ENCODE measurements at regions not wholly inside any gene's neighbourhood (a gene's known extent, or its start where the extent isn't known, plus 50 kb on each side); places are given as distances from the start of the nearest gene placed in this dataset.

GRCh38 chr6:163804991-163805390 is 390.5 kb downstream of the QKI start:
- TF ChIP-seq, protein P1, sequence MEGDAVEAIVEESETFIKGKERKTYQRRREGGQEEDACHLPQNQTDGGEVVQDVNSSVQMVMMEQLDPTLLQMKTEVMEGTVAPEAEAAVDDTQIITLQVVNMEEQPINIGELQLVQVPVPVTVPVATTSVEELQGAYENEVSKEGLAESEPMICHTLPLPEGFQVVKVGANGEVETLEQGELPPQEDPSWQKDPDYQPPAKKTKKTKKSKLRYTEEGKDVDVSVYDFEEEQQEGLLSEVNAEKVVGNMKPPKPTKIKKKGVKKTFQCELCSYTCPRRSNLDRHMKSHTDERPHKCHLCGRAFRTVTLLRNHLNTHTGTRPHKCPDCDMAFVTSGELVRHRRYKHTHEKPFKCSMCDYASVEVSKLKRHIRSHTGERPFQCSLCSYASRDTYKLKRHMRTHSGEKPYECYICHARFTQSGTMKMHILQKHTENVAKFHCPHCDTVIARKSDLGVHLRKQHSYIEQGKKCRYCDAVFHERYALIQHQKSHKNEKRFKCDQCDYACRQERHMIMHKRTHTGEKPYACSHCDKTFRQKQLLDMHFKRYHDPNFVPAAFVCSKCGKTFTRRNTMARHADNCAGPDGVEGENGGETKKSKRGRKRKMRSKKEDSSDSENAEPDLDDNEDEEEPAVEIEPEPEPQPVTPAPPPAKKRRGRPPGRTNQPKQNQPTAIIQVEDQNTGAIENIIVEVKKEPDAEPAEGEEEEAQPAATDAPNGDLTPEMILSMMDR (conservative IDR thresholded peaks at IDR 0.05; ENCODE audit: low read length), result no peak
- no peak for TF ChIP-seq EZH2phosphoT487 (IDR thresholded peaks at IDR 0.05; ENCODE audit: borderline replicate concordance)
